SJCRH30 (cell line): ENCODE measurements at regions not wholly inside any gene's neighbourhood (a gene's known extent, or its start where the extent isn't known, plus 50 kb on each side); places are given as distances from the start of the nearest gene placed in this dataset.

Experiments used
- DNase-seq, 2 experiments: peaks; one replicate each; pipeline ENCODE4 v3.0.0-alpha.2; 2015 to 2020
- H3K27ac ChIP-seq: fragments of 250-450 bp; sonication (Bioruptor Pico); 2 replicates; pipeline ENCODE4 v1.5.1; 2020; ENCODE audit warnings: mild to moderate bottlenecking, moderate library complexity
- H3K27me3 ChIP-seq: fragments of 250-450 bp; sonication (Bioruptor Pico); 2 replicates; pipeline ENCODE4 v1.5.1; 2020; ENCODE audit warnings: mild to moderate bottlenecking, moderate library complexity
- H3K36me3 ChIP-seq: fragments of 250-450 bp; sonication (Bioruptor Pico); 2 replicates; pipeline ENCODE4 v1.5.1; 2020; ENCODE audit warnings: mild to moderate bottlenecking, moderate library complexity
- H3K4me1 ChIP-seq: fragments of 250-450 bp; sonication (Bioruptor Pico); 2 replicates; pipeline ENCODE4 v1.5.1; 2020; ENCODE audit warnings: mild to moderate bottlenecking, moderate library complexity
- H3K4me3 ChIP-seq: fragments of 250-450 bp; sonication (Bioruptor Pico); 2 replicates; pipeline ENCODE4 v1.5.1; 2020; ENCODE audit warnings: mild to moderate bottlenecking, moderate library complexity
- H3K9me3 ChIP-seq: fragments of 250-450 bp; sonication (Bioruptor Pico); replicated peaks from 2 replicates; pipeline ENCODE4 v1.5.1; 2020; ENCODE audit warnings: mild to moderate bottlenecking, moderate library complexity

DNA sequence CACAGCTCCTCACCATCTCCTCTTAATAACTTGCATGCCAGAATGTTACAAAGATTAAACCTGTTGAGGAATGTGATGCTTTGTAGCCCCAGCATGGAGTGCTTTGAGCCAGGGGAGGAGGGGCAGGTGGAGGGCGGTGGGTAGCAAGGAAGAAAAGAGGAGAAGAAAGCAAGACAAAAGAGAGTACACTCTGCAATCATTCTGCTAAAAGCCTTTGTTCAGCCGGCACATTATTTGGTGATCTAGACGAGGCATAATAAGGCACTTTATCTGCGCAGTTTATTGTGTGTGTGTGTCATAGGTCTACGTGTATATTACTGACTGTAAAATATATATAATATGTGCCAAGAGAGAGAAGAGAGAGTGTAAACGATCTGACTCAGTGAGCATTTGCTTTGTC lies 139.1 kb downstream of the SOX9 start:
- no peak for DNase-seq
- Histone ChIP-seq H3K36me3 (no peaks in the 10 kb centered on the region), H3K9me3 (no peaks in the 10 kb centered on the region; the same call in 1 of the 2 replicates), H3K27me3 (no peaks in the 10 kb centered on the region), H3K27ac (no peak overlapping the region), H3K4me3 (no peak overlapping the region), H3K4me1 (no peaks in the 10 kb centered on the region)

DNA sequence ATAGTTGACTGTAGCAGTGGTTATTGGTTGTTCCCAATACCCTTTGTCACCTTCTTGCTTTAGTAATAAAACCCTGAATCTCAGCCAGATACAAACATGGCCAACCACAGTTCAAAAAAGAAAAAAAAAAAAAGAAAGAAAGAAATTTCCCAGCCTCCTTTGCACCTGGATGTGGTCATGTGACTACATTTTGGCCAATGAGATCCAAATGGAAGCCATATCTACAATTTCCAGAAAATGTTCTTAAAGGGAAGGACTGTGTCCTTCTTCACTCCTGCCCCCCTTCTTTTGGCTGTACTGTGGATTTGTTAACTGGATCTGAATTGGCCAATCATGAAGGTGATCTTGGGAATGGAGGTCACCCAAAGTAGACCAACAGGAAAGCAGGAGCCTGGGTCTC lies 141.9 kb downstream of the SOX9 start:
- no peak overlapping the region for H3K27ac ChIP-seq
- no peaks in the 10 kb centered on the region for H3K36me3 ChIP-seq
- H3K4me1 ChIP-seq = no peaks in the 10 kb centered on the region
- no peaks in the 10 kb centered on the region for H3K27me3 ChIP-seq
- no peaks in the 10 kb centered on the region; the same call in 1 of the 2 replicates for H3K9me3 ChIP-seq
- H3K4me3 ChIP-seq = no peak overlapping the region
- DNase-seq = no peak

DNA sequence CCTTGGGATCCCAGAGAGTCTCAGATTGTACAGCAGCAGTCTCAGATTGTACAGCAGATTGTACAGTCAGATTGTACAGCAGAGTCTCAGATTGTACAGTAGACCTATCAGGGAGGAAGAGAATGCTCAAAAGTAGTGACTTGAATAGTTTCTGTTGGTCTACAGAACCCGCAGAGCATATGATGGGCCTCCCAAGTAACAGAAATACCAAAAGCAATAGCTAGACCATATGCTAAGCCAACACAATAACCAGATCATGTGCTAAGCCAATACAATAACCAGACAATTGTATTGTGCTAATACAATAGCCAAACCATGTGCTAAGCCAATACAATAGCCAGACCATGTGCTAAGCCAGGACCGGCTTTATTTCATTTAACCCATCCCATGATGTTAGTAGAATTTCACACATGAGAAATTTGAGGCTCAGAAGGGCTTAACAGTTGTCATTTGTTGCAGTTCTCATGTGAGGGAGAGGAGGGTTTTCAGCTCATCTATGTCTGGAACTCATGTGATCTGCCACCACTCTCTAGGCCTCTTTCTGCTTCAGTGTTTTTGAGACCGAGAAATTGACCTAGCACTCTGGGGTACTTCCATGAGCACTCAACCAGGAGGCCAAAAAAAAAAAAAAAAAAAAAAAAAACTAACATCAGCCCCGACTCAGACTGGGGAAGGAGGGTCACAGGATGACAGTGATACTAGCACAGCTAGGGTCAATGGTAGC lies 144.0 kb downstream of the SOX9 start:
- Histone ChIP-seq H3K27ac (no peak overlapping the region), H3K27me3 (no peaks in the 10 kb centered on the region), H3K9me3 (no peaks in the 10 kb centered on the region; the same call in 1 of the 2 replicates), H3K4me3 (no peak overlapping the region), H3K4me1 (no peaks in the 10 kb centered on the region), H3K36me3 (no peaks in the 10 kb centered on the region)
- DNase-seq = no peak

DNA sequence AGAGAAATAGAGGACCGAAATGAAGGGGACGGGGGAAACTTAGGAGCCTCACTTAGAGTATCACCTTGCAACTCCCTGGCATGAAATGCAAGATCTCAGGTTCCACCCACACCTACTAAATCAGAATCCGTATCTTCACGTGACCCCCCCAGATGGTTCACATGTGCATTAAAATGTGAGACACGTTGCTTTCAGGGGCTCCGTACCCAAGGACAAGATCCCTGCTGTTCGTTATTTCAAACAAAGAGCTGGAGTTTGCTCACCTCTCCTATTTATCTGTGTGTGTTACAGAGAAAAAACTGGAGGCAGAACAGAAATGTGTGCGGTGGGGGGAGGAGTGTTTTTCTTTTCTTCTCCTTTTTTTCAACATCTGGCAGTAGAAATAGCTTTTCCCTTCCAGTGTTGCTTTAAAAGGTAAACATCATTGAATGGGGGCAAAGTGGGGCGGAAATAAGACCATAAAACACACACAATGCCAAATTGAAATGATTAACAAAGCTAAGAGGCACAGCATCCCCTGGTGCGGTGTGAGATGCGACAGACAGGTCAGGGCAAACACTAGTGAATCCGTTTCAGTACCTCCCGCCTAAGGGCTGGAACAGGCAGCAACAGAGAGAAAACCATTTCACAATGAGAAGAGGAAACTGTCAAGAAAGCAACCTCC lies 145.4 kb downstream of the SOX9 start:
- no peak overlapping the region for H3K27ac ChIP-seq
- H3K4me1 ChIP-seq = no peaks in the 10 kb centered on the region
- no peak overlapping the region for H3K4me3 ChIP-seq
- no peaks in the 10 kb centered on the region; the same call in 1 of the 2 replicates for H3K9me3 ChIP-seq
- no peaks in the 10 kb centered on the region for H3K27me3 ChIP-seq
- H3K36me3 ChIP-seq = no peaks in the 10 kb centered on the region
- no peak for DNase-seq

DNA sequence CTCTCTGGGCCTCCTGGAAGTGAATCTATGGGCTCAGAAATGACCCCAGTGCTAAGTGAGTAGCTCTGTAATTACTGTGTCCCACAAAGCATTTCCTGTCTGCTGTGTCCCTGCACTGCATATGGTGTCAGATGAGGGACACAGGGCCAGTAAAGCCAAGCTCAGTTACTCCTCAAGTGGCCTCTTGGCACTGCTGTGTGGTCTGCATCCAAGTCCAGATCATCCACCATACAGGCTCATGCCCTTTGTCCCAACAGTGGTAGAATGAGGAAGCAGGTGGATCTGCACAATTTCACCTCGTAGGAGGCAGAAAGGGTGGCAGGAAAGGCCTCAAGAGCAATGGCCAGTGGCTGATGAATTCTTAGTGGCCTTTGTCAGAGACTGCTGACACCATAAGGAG lies 146.8 kb downstream of the SOX9 start:
- no peaks in the 10 kb centered on the region for H3K9me3 ChIP-seq
- no peaks in the 10 kb centered on the region for H3K27me3 ChIP-seq
- no peak overlapping the region for H3K27ac ChIP-seq
- H3K36me3 ChIP-seq = no peaks in the 10 kb centered on the region
- H3K4me3 ChIP-seq = no peak overlapping the region
- peak in 1 of 2 experiments; percentile 22 for DNase-seq
- no peaks in the 10 kb centered on the region for H3K4me1 ChIP-seq

DNA sequence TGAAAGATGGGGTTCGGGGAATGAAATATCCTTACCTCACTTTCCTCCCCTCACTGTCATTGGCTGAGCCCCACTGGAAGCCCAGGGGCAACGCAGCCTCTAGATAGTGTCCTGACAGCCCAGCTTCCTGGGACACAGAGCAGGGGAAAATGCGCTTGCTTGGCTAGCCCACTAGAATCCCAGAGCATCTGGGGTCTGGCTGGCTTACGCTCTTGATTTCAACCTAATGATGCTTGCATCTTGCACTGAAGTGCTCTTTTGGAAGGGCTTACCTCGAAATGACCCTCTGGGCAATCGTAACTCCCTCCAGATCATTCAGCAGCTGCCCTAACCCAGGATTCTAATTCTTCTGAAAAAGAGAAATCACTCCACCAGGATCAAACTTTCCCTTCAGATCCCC lies 147.6 kb downstream of the SOX9 start:
- Histone ChIP-seq H3K27ac (no peak overlapping the region), H3K27me3 (no peaks in the 10 kb centered on the region), H3K9me3 (no peaks in the 10 kb centered on the region), H3K4me1 (no peaks in the 10 kb centered on the region; the same call in 1 of the 2 replicates), H3K4me3 (no peak overlapping the region), H3K36me3 (no peaks in the 10 kb centered on the region)
- no peak for DNase-seq

DNA sequence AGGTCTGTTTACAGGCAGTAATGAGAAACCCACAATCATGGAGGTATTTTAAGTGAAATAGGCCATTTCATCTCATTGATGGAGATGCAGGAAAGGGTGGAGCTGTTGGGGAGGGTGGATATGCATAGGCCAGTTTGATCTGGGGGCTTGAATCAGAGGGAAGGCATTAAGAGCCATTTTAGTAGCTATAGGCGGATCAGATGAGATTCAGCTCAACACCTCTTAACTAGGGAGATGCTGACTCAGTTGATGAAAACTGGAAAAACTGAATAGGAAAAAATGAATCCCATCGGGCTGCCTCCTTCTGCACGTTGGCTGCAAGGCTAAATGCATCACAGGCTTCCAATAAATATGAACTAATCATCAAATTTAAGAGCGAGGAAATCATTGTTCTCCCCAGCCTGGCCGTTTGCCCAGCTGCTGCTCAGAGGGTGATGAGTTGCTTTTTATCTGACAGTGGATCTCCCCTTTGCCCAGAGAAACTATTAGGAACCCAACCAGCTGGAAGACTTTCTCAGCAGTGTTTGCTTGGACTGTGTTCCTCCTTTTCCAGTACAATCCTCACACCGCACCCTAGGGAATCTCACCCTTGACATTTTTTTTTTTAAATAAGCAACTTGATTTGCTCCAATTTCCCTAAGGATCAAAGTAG lies 149.6 kb downstream of the SOX9 start:
- DNase-seq = peak; percentile 17 to 41
- Histone ChIP-seq H3K27ac (no peak overlapping the region), H3K4me1 (no peaks in the 10 kb centered on the region; the same call in 1 of the 2 replicates)

DNA sequence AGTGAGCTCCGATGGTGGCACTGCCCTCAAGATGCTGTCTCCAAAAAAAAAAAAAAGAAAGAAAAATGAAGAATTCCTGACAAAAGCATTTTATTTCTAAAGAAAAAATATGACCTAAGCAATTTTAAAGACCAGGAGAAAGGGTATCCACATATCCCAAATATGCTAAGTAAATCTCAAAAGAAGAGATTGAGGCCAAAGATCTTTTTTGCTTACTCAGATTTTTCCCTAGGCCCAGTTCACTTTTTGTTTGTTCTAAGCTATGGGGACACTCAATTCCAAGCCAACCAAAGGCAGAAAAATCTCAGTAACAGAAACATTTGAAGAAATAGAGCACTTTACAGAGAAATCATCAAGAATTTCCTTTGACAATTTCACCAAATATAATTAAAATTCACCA lies 150.8 kb downstream of the SOX9 start:
- no peak overlapping the region for H3K27ac ChIP-seq
- 0 out of 2 replicates have a peak, but pooled peaks cover 2% of the 10 kb centered on the region for H3K9me3 ChIP-seq
- H3K4me1 ChIP-seq = no peaks in the 10 kb centered on the region; the same call in 1 of the 2 replicates
- H3K4me3 ChIP-seq = no peak overlapping the region
- no peaks in the 10 kb centered on the region for H3K27me3 ChIP-seq
- DNase-seq = no peak
- H3K36me3 ChIP-seq = no peaks in the 10 kb centered on the region

More for the DNA sequence above, 149.6 kb downstream of the SOX9 start:
- Histone ChIP-seq H3K9me3 (no peaks in the 10 kb centered on the region), H3K4me3 (no peak overlapping the region), H3K27me3 (no peaks in the 10 kb centered on the region), H3K36me3 (no peaks in the 10 kb centered on the region)

DNA sequence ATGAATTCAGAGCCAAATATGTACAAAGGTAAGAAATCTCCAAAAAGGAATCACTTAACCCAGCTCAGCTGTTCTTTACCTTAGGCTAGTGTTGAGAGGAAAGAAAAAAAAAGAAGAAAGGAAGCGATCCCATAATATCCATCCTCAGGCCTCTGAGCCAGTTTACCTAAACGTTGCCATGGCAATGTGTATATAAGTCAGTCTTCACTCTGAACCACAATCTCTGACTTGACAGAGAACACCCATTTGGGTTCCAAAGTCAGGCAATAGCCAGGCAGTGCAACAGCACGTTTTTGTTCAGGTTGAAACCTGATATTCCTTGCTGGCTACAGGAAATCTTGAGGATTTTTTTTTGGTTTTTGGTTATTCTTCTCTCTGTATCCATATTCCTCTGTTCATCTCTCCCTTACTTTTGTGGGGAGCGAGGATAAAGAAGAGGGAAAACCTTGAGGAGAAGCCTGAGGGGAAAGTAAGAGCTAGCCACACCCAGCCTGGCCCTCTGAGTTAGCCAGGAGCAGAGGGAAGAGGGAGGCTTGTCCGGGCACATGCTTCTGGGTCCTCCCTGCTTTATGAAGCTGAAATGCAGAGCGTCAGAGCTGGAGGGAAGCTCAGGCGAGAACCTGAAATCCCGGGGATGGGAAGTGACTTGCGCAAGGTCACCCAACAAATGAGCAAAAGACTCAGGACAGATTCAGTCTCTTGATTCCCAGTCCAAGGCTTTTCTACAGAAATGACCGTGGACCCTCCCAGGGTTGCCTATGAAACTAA lies 152.7 kb downstream of the SOX9 start:
- peak in 1 of 2 experiments; percentile 26 for DNase-seq
- 0 out of 2 replicates have a peak, but pooled peaks cover 2% of the 10 kb centered on the region for H3K9me3 ChIP-seq
- H3K4me3 ChIP-seq = no peak overlapping the region
- H3K27ac ChIP-seq = no peak overlapping the region
- H3K4me1 ChIP-seq = no peaks in the 10 kb centered on the region; the same call in 1 of the 2 replicates
- no peaks in the 10 kb centered on the region for H3K36me3 ChIP-seq
- no peaks in the 10 kb centered on the region for H3K27me3 ChIP-seq

DNA sequence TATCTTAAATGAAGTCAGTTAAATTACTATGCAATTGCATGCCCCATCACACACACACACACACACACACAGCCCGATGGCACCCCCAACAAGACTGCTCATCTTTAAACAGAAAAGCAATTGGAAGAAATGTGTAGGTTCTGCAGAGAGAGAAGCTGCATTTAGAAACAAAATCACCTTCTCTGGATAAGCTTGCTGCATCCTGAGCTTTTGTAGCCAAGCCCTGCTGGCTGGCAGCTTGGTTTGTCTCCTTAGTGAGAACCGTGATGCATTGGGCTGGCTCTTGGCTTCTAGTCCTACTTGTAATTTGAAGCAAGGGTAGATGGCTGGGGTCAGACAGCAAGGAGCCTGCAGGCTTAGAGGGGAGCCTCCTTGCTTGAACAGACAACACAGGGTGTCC lies 153.8 kb downstream of the SOX9 start:
- Histone ChIP-seq H3K36me3 (no peaks in the 10 kb centered on the region), H3K27ac (no peak overlapping the region), H3K4me1 (no peaks in the 10 kb centered on the region; the same call in 1 of the 2 replicates), H3K4me3 (no peak overlapping the region), H3K9me3 (0 out of 2 replicates have a peak, but pooled peaks cover 2% of the 10 kb centered on the region), H3K27me3 (no peaks in the 10 kb centered on the region)
- peak; percentile 21 to 32 for DNase-seq

DNA sequence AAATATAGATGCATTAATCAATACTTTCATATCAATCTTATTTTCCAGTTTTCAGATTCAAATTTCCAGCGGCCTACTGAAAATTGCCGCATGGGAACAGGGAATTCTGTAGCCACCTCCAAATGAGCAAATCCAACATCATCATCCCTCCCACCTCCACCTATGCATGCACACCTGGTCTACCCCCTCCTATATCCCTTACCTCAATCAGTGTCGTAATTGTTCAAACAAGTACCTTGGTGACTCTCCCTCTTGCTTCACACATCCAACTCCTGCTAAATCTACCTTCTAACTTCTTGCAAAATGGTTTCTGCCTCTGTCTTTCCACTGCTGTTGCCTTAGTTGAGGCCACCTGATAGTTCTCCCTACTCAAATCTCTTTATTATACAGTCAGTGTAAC lies 160.1 kb downstream of the SOX9 start:
- H3K27ac ChIP-seq = no peak overlapping the region
- H3K9me3 ChIP-seq = 0 out of 2 replicates have a peak, but pooled peaks cover 2% of the 10 kb centered on the region
- no peak overlapping the region for H3K4me3 ChIP-seq
- no peaks in the 10 kb centered on the region for H3K36me3 ChIP-seq
- H3K27me3 ChIP-seq = no peaks in the 10 kb centered on the region
- no peak for DNase-seq
- no peaks in the 10 kb centered on the region for H3K4me1 ChIP-seq

DNA sequence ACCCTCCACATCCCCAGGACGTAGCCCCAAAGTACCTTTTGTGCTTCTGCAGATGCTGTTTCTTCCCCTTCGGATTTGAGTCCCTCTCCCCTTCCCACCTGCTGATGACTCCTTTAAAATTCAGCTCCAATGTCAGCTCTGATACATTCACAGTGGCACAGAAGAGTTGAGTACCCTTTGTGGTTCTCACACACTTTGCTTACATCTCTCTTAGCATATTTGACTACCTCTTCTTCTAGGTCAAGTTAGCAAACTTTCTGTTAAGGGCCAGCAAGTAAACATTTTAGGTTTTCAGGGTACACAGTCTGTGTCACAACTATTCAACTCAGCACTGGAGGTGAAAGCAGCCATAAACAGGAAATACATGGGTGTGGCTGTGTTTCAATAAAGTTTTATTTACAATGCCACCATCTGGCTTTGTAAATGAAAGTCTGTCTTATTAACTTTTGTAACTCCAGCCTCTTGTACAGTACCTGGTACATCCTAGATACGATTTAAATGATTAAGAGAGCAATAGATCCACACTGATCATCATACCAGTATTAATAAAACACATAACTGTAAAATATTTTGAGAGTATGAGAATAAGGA lies 161.7 kb downstream of the SOX9 start:
- no peak for DNase-seq
- Histone ChIP-seq H3K27ac (no peak overlapping the region), H3K36me3 (no peaks in the 10 kb centered on the region), H3K9me3 (no peaks in the 10 kb centered on the region), H3K4me3 (no peak overlapping the region), H3K27me3 (no peaks in the 10 kb centered on the region), H3K4me1 (no peaks in the 10 kb centered on the region)

DNA sequence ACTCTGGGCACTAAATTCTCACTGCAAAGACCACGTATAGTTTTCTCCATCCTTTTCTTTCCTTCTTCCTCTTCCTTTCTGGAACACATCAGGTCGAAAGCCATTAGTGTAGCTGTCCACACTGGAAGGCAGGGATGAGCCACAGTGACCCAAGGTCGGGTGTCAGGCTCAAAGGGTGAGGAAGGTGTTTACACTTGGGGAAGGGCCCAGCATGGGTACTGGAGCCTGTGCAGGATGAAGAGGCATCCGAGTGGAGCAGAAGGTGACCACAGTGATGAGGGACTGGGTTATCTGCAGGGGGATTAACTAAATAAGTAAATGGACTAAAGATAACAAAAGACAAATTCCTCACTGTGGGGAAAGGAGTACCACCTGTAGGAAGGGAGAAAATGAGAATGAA lies 164.0 kb downstream of the SOX9 start:
- Histone ChIP-seq H3K27me3 (no peaks in the 10 kb centered on the region), H3K9me3 (no peaks in the 10 kb centered on the region), H3K4me1 (no peaks in the 10 kb centered on the region), H3K36me3 (no peaks in the 10 kb centered on the region), H3K4me3 (no peak overlapping the region), H3K27ac (no peak overlapping the region)
- DNase-seq = no peak

DNA sequence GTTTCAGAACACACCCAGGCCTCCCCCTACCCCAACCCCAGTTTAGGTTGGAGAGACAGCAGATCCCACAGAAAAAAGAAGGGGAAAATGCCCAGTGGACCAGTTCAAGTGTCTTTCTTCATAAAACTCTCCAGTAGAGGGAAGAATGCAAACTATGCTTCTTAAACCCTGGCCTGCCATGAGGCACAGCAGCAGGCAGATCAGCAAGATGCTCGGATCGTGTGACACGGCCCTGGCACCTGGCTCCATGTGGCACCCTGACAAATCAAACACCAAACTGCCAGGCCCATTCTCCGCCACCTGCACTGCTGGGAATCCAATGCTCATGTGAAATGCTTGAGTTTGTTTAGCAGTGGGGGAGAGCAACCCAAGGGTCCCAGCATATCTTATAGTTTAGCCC lies 166.8 kb downstream of the SOX9 start:
- H3K4me1 ChIP-seq = no peaks in the 10 kb centered on the region
- H3K27ac ChIP-seq = no peak overlapping the region
- no peaks in the 10 kb centered on the region for H3K36me3 ChIP-seq
- DNase-seq = no peak
- H3K9me3 ChIP-seq = no peaks in the 10 kb centered on the region; the same call in 1 of the 2 replicates
- H3K27me3 ChIP-seq = no peaks in the 10 kb centered on the region
- no peak overlapping the region for H3K4me3 ChIP-seq
